HEK293T (cell line): ENCODE measurements at regions not wholly inside any gene's neighbourhood (a gene's known extent, or its start where the extent isn't known, plus 50 kb on each side); places are given as distances from the start of the nearest gene placed in this dataset.

ENCODE experiments used
- ARNT ChIP-seq: fragments of 450-650 bp; IDR thresholded peaks from 2 replicates; pipeline ENCODE4 v1.6.1; 2017; ENCODE audit warnings: mild to moderate bottlenecking
- BHLHE40 ChIP-seq: fragments of 450-650 bp; IDR thresholded peaks from 2 replicates; pipeline ENCODE4 v1.6.1; 2016; ENCODE audit warnings: mild to moderate bottlenecking, moderate library complexity, borderline replicate concordance
- ELF4 ChIP-seq: fragments of 450-650 bp; IDR thresholded peaks from 2 replicates; pipeline ENCODE4 v1.6.1; 2017; ENCODE audit warnings: antibody characterized with exemption
- FOXA1 ChIP-seq: fragments of 450-650 bp; IDR thresholded peaks from 2 replicates; pipeline ENCODE4 v1.6.1; 2016; ENCODE audit warnings: mild to moderate bottlenecking
- FOXM1 ChIP-seq: fragments of 450-650 bp; IDR thresholded peaks from 2 replicates; pipeline ENCODE4 v1.6.1; 2017; ENCODE audit warnings: mild to moderate bottlenecking, borderline replicate concordance
- HDGF ChIP-seq: fragments of 450-650 bp; IDR thresholded peaks from 2 replicates; pipeline ENCODE4 v1.6.1; 2017; ENCODE audit warnings: antibody characterized with exemption, borderline replicate concordance
- LEF1 ChIP-seq: fragments of 450-650 bp; IDR thresholded peaks from 2 replicates; pipeline ENCODE4 v1.6.1; 2017; ENCODE audit warnings: mild to moderate bottlenecking, borderline replicate concordance
- NFRKB ChIP-seq: fragments of 450-650 bp; IDR thresholded peaks from 2 replicates; pipeline ENCODE4 v1.6.1; 2016; ENCODE audit warnings: mild to moderate bottlenecking, moderate library complexity
- SP1 ChIP-seq: fragments of 450-650 bp; IDR thresholded peaks from 2 replicates; pipeline ENCODE4 v1.6.1; 2017
- SUZ12 ChIP-seq: fragments of 450-650 bp; IDR thresholded peaks from 2 replicates; pipeline ENCODE4 v1.6.1; 2016; ENCODE audit warnings: mild to moderate bottlenecking
- TARDBP ChIP-seq: fragments of 450-650 bp; IDR thresholded peaks from 2 replicates; pipeline ENCODE4 v1.6.1; 2016
- ZNF384 ChIP-seq: fragments of 450-650 bp; IDR thresholded peaks from 2 replicates; pipeline ENCODE4 v1.6.1; 2016
- TF ChIP-seq, protein P1 (sequence below): fragments of 450-650 bp; IDR thresholded peaks from 2 replicates; pipeline ENCODE4 v1.6.1; 2016

DNA sequence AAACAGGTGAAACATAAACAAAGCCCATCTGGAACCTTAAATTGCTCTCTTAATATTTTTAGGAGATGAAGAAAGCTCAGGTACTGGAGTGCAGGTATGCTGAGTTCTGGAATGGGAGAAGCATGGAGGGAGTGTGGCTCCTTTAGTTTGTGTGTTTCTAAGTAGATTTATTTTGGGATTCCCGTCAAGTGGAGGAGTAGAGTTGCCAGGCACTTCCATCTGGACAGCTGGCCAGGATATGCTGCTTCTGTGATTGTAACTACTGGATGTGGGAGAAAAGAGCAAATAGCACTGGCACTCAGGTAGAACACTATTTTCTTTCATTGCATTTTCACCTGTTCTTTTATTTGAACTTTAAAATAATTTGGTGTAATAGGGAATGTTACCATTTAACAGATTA, 182.3 kb upstream of the MAST4 start:
- TF ChIP-seq TARDBP (no peak), ZNF384 (no peak), HDGF (no peak), FOXA1 (no peak), ARNT (no peak), NFRKB (no peak), ELF4 (no peak), BHLHE40 (no peak), FOXM1 (no peak), LEF1 (no peak), SUZ12 (no peak), SP1 (no peak)
- TF ChIP-seq, protein P1, sequence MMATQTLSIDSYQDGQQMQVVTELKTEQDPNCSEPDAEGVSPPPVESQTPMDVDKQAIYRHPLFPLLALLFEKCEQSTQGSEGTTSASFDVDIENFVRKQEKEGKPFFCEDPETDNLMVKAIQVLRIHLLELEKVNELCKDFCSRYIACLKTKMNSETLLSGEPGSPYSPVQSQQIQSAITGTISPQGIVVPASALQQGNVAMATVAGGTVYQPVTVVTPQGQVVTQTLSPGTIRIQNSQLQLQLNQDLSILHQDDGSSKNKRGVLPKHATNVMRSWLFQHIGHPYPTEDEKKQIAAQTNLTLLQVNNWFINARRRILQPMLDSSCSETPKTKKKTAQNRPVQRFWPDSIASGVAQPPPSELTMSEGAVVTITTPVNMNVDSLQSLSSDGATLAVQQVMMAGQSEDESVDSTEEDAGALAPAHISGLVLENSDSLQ, result no peak
